ENCODE measurements at regions not wholly inside any gene's neighbourhood (a gene's known extent, or its start where the extent isn't known, plus 50 kb on each side); places are given as distances from the start of the nearest gene placed in this dataset.

DNA sequence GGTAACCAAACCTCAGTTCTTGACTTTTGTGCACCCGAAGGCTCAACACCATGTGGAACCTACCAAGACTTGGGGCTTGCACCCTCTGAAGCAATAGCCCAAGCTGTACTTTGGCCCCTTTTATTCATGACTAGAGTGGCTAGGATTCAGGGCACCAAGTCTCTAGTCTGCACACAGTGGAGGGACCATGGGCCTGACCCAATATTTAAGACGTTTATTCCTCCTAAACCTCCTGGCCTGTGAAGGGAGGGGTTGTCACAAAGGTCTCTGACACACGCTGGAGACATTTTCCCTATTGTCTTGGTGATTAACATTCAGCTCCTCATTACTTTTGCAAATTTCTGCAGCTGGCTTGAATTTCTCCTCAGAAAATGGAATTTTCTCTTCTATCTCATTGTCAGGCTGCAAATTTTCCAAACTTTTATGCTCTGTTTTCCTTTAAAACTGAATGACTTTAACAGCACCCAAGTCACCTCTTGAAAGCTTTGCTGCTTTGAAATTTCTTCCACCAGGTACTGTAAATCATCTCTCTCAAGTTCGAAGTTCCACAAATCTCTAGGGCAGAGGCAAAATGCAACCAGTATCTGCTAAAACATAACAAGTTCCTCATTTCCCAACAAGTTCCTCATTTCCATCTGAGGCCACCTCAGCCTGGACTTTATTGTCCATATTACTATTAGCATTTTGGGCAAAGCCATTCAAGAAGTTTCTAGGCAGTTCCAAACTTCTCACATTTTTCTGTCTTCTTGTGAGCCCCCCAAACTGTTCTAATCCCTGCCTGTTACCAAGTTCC, 481.4 kb upstream of the BTBD3 start:
- no peak overlapping the region for H3K4me3 ChIP-seq (replicated peaks; ENCODE audit: low read depth, low read length)
- no peaks in the 10 kb centered on the region for H3K27me3 ChIP-seq (replicated peaks; ENCODE audit: control insufficient read depth, insufficient read depth, low read length)
- TF ChIP-seq, protein P1, sequence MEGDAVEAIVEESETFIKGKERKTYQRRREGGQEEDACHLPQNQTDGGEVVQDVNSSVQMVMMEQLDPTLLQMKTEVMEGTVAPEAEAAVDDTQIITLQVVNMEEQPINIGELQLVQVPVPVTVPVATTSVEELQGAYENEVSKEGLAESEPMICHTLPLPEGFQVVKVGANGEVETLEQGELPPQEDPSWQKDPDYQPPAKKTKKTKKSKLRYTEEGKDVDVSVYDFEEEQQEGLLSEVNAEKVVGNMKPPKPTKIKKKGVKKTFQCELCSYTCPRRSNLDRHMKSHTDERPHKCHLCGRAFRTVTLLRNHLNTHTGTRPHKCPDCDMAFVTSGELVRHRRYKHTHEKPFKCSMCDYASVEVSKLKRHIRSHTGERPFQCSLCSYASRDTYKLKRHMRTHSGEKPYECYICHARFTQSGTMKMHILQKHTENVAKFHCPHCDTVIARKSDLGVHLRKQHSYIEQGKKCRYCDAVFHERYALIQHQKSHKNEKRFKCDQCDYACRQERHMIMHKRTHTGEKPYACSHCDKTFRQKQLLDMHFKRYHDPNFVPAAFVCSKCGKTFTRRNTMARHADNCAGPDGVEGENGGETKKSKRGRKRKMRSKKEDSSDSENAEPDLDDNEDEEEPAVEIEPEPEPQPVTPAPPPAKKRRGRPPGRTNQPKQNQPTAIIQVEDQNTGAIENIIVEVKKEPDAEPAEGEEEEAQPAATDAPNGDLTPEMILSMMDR (IDR thresholded peaks at IDR 0.05; ENCODE audit: insufficient read depth, low read length, poor library complexity, severe bottlenecking): no peak
- H3K36me3 ChIP-seq (ENCODE audit: control insufficient read depth, insufficient read depth, low read length): no peaks in the 10 kb centered on the region
- DNase-seq (ENCODE audit: extremely low read depth, insufficient read length): no peak

DNA sequence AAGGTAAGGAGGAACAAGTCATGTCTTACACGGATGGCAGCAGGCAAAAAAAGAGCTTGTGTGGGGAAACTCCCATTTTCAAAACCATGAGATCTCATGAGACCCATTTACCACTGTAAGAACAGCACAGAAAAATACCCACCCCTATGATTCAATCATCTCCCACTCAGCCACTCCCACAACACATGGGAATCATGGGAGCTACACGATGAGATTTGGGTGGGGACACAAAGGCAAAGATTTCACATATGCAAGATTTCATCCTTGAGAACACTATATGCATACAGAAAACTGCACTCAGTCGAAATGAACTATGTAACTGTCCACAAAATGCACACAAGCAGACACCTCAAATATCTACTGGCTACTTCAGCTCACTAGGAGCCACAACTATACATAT, 480.6 kb upstream of the BTBD3 start:
- H3K4me3 ChIP-seq (replicated peaks; ENCODE audit: low read depth, low read length): no peak overlapping the region
- H3K27me3 ChIP-seq (replicated peaks; ENCODE audit: control insufficient read depth, insufficient read depth, low read length): no peaks in the 10 kb centered on the region
- no peaks in the 10 kb centered on the region for H3K36me3 ChIP-seq (ENCODE audit: control insufficient read depth, insufficient read depth, low read length)
- TF ChIP-seq, protein P1 (IDR thresholded peaks at IDR 0.05; ENCODE audit: insufficient read depth, low read length, poor library complexity, severe bottlenecking): no peak
- no peak for DNase-seq (ENCODE audit: extremely low read depth, insufficient read length)

DNA sequence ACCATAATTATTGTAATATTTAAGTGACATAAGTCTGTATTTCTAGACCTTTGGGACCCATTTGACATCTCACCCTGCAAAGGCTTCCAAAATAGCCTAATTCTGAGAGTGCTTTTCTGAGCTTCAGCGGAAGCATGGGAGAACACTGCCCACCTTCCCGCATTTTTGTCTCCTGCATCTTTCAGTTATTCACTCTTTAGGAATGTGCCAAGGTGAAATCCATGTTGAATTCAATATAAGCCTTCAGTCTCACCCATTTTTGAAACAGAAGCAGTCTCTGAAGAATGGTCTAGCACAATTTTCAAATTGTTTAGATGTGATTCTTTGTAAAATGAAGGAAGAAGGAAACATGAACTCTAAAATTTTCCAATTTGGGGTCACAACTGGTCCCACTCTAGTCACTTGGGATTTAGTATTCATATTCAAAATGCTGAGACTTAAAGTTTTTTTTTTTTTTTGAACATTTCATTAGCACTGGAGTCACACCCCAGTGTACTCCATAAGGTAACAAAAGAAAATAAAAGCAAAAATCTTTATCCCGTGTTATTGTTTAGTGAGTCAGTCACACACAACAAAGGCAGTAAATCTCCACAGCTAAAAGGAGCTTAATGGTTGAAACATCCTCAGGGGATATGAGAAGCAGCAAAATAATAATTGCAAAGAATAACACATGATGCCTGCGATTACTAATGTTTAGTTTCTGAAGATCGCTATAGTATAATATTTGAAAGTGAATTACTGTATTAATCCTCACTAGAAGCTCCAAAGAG, 479.9 kb upstream of the BTBD3 start:
- Histone ChIP-seq H3K4me3 (replicated peaks; ENCODE audit: low read depth, low read length) (no peak overlapping the region), H3K27me3 (replicated peaks; ENCODE audit: control insufficient read depth, insufficient read depth, low read length) (no peaks in the 10 kb centered on the region), H3K36me3 (ENCODE audit: control insufficient read depth, insufficient read depth, low read length) (no peaks in the 10 kb centered on the region)
- TF ChIP-seq, protein P1 (IDR thresholded peaks at IDR 0.05; ENCODE audit: insufficient read depth, low read length, poor library complexity, severe bottlenecking): no peak
- DNase-seq (ENCODE audit: extremely low read depth, insufficient read length): no peak

DNA sequence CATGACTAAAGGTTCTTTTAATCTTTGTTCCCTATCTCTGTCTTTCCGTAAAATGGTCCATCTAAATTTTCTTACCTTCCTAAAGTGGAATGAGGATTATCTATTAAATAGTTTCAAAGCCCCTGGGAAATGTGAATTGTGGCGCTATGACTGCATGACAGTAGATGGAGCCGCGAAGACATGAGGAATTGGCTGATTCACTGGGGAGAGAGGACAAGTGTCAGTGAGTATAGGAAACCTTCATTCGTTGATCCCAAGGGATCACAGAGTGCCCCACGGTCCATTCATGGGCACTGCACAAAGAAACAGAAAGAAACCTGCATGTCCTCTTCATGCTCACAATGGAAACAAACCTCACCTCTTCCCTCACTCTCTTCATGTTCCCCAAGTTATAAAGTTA, 479.3 kb upstream of the BTBD3 start:
- H3K27me3 ChIP-seq (replicated peaks; ENCODE audit: control insufficient read depth, insufficient read depth, low read length): no peaks in the 10 kb centered on the region
- H3K4me3 ChIP-seq (replicated peaks; ENCODE audit: low read depth, low read length): no peak overlapping the region
- DNase-seq (ENCODE audit: extremely low read depth, insufficient read length): no peak
- no peaks in the 10 kb centered on the region for H3K36me3 ChIP-seq (ENCODE audit: control insufficient read depth, insufficient read depth, low read length)
- TF ChIP-seq, protein P1 (IDR thresholded peaks at IDR 0.05; ENCODE audit: insufficient read depth, low read length, poor library complexity, severe bottlenecking): no peak

DNA sequence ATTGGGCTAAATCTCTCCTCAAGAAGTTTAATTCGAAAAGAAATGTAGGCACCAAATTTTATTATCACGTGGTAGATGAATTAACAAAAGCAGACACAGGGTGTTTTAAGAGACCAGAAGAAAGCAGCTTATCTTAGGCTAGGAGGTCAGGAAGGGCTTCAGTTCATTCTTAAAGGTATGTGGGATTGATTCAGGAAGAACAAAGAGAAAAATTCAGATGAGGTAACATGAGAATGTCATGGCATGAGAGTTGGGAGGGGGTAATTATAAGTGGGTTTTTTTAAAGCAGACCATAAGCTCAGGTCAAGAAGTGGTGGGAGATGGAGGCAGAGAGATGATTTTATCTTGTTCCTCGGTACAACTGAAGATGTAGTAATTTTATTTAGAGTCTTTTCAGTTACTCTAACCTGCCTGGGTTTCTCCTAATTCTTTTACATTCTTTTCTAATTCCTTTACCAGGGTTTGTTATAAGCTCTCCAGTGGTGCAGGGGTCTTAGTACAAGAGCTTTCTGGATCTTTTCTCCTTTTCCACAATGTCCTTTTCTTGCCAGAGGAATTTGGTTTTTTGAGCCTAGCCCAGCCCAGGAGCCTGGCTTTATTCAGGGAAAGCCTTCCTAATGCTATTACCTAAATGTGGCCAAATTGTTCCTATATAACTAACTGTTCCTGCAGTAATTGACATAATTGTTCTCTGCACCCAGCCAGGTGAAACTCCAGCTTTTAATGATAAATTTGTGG, 474.1 kb upstream of the BTBD3 start:
- Histone ChIP-seq H3K4me3 (replicated peaks; ENCODE audit: low read depth, low read length) (no peak overlapping the region), H3K36me3 (ENCODE audit: control insufficient read depth, insufficient read depth, low read length) (no peaks in the 10 kb centered on the region), H3K27me3 (replicated peaks; ENCODE audit: control insufficient read depth, insufficient read depth, low read length) (no peaks in the 10 kb centered on the region)
- TF ChIP-seq, protein P1 (IDR thresholded peaks at IDR 0.05; ENCODE audit: insufficient read depth, low read length, poor library complexity, severe bottlenecking): no peak
- DNase-seq (ENCODE audit: extremely low read depth, insufficient read length): no peak
